Mammary epithelial cell (primary cell): ENCODE measurements at regions not wholly inside any gene's neighbourhood (a gene's known extent, or its start where the extent isn't known, plus 50 kb on each side); places are given as distances from the start of the nearest gene placed in this dataset.

Experiments used
- EZH2 ChIP-seq: IDR thresholded peaks from 2 replicates; pipeline ENCODE4 v1.6.1; 2012; ENCODE audit warnings: low read length, inconsistent platforms, borderline replicate concordance
- TF ChIP-seq, protein P1 (sequence below), 2 donors: IDR thresholded peaks in 1 of 2; conservative IDR thresholded peaks in 1 of 2; 2 replicates each; pipeline ENCODE4 v1.5.1; 2011 to 2012; ENCODE audit warnings: inconsistent platforms in 2 of 2, low read length in 2 of 2, mild to moderate bottlenecking in 2 of 2, control low read depth in 1 of 2, low read depth in 1 of 2; ENCODE audit not compliant: insufficient read depth in 1 of 2; ENCODE audit errors: extremely low read depth in 1 of 2

DNA sequence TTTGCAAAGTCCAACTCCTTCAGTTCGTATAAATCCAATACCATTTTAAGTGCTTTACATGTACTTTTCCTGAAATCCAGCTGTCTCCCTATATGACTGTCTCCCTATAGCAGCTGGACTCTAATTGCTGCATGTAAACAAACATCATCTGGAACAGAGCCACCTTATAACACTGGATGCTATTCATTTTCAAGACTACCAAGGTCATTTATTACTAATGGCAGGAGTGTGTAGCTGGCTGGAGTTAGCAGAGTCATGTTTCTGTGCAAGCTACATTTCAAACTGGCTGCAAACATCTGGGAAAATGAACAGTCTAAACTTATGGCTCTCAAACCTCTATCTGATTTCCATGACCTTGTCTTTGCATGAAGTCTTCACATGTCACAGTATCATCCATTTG is 575.2 kb downstream of the PIK3C3 start:
- TF ChIP-seq, protein P1, sequence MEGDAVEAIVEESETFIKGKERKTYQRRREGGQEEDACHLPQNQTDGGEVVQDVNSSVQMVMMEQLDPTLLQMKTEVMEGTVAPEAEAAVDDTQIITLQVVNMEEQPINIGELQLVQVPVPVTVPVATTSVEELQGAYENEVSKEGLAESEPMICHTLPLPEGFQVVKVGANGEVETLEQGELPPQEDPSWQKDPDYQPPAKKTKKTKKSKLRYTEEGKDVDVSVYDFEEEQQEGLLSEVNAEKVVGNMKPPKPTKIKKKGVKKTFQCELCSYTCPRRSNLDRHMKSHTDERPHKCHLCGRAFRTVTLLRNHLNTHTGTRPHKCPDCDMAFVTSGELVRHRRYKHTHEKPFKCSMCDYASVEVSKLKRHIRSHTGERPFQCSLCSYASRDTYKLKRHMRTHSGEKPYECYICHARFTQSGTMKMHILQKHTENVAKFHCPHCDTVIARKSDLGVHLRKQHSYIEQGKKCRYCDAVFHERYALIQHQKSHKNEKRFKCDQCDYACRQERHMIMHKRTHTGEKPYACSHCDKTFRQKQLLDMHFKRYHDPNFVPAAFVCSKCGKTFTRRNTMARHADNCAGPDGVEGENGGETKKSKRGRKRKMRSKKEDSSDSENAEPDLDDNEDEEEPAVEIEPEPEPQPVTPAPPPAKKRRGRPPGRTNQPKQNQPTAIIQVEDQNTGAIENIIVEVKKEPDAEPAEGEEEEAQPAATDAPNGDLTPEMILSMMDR (conservative IDR thresholded peaks at IDR 0.05 in 1 of 2, IDR thresholded peaks at IDR 0.05 in 1 of 2; ENCODE audit: extremely low read depth in 1 of 2, insufficient read depth in 1 of 2, low read depth in 1 of 2, low read length in 2 of 2) = no peak
- no peak for TF ChIP-seq EZH2
